ENCODE measurements at regions not wholly inside any gene's neighbourhood (a gene's known extent, or its start where the extent isn't known, plus 50 kb on each side); places are given as distances from the start of the nearest gene placed in this dataset.

DNA sequence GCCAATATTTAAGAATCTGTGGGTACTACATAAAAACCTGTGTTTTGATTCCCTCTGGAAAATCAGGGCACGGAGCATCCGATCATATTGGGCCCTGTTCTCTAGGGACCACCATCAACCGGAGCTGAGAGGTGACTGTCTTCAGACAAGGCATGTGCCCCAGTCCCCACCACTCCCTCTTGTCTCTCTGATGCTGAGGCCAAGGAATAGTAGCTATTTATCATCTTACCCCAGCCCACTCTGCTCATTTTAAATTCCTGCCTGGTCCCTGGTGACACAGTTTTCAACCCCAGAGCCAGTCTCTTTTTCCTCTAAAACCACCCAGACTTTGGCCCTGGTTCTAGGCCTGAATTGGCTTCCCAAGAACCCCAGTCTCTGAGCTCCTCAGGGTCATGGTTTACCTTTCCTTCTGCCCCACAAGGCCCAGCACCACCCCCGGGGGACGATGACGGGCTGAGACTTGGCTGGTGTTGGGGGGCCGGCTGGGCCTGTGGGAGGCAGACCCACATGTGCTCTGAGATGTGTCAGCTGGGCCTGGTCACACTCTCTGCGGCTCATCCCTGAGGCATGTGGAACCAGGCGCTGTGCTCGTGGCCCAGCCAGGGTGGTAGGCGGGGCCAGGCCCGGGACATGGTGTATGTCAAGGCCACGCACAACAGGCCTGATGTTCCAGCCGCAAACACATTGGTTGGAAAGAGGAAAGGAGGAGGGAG is 114.4 kb downstream of the CEBPB start:
- TF ChIP-seq, protein P1, sequence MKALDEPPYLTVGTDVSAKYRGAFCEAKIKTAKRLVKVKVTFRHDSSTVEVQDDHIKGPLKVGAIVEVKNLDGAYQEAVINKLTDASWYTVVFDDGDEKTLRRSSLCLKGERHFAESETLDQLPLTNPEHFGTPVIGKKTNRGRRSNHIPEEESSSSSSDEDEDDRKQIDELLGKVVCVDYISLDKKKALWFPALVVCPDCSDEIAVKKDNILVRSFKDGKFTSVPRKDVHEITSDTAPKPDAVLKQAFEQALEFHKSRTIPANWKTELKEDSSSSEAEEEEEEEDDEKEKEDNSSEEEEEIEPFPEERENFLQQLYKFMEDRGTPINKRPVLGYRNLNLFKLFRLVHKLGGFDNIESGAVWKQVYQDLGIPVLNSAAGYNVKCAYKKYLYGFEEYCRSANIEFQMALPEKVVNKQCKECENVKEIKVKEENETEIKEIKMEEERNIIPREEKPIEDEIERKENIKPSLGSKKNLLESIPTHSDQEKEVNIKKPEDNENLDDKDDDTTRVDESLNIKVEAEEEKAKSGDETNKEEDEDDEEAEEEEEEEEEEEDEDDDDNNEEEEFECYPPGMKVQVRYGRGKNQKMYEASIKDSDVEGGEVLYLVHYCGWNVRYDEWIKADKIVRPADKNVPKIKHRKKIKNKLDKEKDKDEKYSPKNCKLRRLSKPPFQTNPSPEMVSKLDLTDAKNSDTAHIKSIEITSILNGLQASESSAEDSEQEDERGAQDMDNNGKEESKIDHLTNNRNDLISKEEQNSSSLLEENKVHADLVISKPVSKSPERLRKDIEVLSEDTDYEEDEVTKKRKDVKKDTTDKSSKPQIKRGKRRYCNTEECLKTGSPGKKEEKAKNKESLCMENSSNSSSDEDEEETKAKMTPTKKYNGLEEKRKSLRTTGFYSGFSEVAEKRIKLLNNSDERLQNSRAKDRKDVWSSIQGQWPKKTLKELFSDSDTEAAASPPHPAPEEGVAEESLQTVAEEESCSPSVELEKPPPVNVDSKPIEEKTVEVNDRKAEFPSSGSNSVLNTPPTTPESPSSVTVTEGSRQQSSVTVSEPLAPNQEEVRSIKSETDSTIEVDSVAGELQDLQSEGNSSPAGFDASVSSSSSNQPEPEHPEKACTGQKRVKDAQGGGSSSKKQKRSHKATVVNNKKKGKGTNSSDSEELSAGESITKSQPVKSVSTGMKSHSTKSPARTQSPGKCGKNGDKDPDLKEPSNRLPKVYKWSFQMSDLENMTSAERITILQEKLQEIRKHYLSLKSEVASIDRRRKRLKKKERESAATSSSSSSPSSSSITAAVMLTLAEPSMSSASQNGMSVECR (CRISPR knock-in tag; IDR thresholded peaks at IDR 0.05; ENCODE audit: borderline replicate concordance) = no peak
- TF ChIP-seq, protein P2, sequence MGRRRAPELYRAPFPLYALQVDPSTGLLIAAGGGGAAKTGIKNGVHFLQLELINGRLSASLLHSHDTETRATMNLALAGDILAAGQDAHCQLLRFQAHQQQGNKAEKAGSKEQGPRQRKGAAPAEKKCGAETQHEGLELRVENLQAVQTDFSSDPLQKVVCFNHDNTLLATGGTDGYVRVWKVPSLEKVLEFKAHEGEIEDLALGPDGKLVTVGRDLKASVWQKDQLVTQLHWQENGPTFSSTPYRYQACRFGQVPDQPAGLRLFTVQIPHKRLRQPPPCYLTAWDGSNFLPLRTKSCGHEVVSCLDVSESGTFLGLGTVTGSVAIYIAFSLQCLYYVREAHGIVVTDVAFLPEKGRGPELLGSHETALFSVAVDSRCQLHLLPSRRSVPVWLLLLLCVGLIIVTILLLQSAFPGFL (CRISPR knock-in tag; IDR thresholded peaks at IDR 0.05; ENCODE audit: borderline replicate concordance) = no peak; the same call in 1 of the 2 replicates
- TF ChIP-seq, protein P3, sequence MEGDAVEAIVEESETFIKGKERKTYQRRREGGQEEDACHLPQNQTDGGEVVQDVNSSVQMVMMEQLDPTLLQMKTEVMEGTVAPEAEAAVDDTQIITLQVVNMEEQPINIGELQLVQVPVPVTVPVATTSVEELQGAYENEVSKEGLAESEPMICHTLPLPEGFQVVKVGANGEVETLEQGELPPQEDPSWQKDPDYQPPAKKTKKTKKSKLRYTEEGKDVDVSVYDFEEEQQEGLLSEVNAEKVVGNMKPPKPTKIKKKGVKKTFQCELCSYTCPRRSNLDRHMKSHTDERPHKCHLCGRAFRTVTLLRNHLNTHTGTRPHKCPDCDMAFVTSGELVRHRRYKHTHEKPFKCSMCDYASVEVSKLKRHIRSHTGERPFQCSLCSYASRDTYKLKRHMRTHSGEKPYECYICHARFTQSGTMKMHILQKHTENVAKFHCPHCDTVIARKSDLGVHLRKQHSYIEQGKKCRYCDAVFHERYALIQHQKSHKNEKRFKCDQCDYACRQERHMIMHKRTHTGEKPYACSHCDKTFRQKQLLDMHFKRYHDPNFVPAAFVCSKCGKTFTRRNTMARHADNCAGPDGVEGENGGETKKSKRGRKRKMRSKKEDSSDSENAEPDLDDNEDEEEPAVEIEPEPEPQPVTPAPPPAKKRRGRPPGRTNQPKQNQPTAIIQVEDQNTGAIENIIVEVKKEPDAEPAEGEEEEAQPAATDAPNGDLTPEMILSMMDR (IDR thresholded peaks at IDR 0.05) = no peak
- TF ChIP-seq CREB1 (CRISPR knock-in tag; IDR thresholded peaks at IDR 0.05) = no peak
- no peak for TF ChIP-seq ZBTB21 (CRISPR knock-in tag; IDR thresholded peaks at IDR 0.05; ENCODE audit: borderline replicate concordance)
- no peak for TF ChIP-seq ETV6 (CRISPR knock-in tag; IDR thresholded peaks at IDR 0.05)
- TF ChIP-seq, protein P4, sequence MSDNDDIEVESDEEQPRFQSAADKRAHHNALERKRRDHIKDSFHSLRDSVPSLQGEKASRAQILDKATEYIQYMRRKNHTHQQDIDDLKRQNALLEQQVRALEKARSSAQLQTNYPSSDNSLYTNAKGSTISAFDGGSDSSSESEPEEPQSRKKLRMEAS (CRISPR knock-in tag; IDR thresholded peaks at IDR 0.05) = no peak
- TF ChIP-seq, protein P5, sequence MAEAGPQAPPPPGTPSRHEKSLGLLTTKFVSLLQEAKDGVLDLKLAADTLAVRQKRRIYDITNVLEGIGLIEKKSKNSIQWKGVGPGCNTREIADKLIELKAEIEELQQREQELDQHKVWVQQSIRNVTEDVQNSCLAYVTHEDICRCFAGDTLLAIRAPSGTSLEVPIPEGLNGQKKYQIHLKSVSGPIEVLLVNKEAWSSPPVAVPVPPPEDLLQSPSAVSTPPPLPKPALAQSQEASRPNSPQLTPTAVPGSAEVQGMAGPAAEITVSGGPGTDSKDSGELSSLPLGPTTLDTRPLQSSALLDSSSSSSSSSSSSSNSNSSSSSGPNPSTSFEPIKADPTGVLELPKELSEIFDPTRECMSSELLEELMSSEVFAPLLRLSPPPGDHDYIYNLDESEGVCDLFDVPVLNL (CRISPR knock-in tag; IDR thresholded peaks at IDR 0.05; ENCODE audit: borderline replicate concordance, low read depth) = no peak
- TF ChIP-seq, protein P6, sequence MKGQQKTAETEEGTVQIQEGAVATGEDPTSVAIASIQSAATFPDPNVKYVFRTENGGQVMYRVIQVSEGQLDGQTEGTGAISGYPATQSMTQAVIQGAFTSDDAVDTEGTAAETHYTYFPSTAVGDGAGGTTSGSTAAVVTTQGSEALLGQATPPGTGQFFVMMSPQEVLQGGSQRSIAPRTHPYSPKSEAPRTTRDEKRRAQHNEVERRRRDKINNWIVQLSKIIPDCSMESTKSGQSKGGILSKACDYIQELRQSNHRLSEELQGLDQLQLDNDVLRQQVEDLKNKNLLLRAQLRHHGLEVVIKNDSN (CRISPR knock-in tag; IDR thresholded peaks at IDR 0.05) = no peak
- TF ChIP-seq, protein P7, sequence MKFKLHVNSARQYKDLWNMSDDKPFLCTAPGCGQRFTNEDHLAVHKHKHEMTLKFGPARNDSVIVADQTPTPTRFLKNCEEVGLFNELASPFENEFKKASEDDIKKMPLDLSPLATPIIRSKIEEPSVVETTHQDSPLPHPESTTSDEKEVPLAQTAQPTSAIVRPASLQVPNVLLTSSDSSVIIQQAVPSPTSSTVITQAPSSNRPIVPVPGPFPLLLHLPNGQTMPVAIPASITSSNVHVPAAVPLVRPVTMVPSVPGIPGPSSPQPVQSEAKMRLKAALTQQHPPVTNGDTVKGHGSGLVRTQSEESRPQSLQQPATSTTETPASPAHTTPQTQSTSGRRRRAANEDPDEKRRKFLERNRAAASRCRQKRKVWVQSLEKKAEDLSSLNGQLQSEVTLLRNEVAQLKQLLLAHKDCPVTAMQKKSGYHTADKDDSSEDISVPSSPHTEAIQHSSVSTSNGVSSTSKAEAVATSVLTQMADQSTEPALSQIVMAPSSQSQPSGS (CRISPR knock-in tag; IDR thresholded peaks at IDR 0.05; ENCODE audit: borderline replicate concordance, low read depth) = no peak
- TF ChIP-seq, protein P8, sequence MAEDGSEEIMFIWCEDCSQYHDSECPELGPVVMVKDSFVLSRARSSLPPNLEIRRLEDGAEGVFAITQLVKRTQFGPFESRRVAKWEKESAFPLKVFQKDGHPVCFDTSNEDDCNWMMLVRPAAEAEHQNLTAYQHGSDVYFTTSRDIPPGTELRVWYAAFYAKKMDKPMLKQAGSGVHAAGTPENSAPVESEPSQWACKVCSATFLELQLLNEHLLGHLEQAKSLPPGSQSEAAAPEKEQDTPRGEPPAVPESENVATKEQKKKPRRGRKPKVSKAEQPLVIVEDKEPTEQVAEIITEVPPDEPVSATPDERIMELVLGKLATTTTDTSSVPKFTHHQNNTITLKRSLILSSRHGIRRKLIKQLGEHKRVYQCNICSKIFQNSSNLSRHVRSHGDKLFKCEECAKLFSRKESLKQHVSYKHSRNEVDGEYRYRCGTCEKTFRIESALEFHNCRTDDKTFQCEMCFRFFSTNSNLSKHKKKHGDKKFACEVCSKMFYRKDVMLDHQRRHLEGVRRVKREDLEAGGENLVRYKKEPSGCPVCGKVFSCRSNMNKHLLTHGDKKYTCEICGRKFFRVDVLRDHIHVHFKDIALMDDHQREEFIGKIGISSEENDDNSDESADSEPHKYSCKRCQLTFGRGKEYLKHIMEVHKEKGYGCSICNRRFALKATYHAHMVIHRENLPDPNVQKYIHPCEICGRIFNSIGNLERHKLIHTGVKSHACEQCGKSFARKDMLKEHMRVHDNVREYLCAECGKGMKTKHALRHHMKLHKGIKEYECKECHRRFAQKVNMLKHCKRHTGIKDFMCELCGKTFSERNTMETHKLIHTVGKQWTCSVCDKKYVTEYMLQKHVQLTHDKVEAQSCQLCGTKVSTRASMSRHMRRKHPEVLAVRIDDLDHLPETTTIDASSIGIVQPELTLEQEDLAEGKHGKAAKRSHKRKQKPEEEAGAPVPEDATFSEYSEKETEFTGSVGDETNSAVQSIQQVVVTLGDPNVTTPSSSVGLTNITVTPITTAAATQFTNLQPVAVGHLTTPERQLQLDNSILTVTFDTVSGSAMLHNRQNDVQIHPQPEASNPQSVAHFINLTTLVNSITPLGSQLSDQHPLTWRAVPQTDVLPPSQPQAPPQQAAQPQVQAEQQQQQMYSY (CRISPR knock-in tag; IDR thresholded peaks at IDR 0.05) = no peak

All from WTC11 (cell line).